Posterior cingulate gyrus (tissue), 11 donors: ENCODE measurements at regions not wholly inside any gene's neighbourhood (a gene's known extent, or its start where the extent isn't known, plus 50 kb on each side); places are given as distances from the start of the nearest gene placed in this dataset.

Experiments used
- DNase-seq, 10 donors: peaks; one replicate each; pipeline versions ENCODE4 v3.0.0 to v3.0.0-alpha.2; 2020 to 2021; ENCODE audit warnings: mixed read lengths in 3 of 10
- intact Hi-C: fragments of 100-400 bp; cut with DNase I; formaldehyde crosslinking; loops from one replicate; pipeline ENCODE4 v1.15.1; 2023

GRCh38 chr10:36164556-36165504 lies 522.7 kb upstream of the FZD8 start:
- intact Hi-C loops: no loop called here
- DNase-seq: no peak

GRCh38 chr10:36163827-36164226 lies 521.7 kb upstream of the FZD8 start:
- no peak for DNase-seq
- intact Hi-C loops: no loop called here

- DNase-seq: no peak
- intact Hi-C loops: no loop called here
Observed at GRCh38 chr10:36157486-36157885, 515.4 kb upstream of the FZD8 start.

GRCh38 chr10:36148207-36148606 lies 506.1 kb upstream of the FZD8 start:
- intact Hi-C loops: no loop called here
- DNase-seq: no peak

- intact Hi-C loops: no loop called here
- DNase-seq: no peak
Observed at GRCh38 chr10:36147529-36147928, 505.4 kb upstream of the FZD8 start.

GRCh38 chr10:36141856-36142560 lies 499.9 kb upstream of the FZD8 start:
- intact Hi-C loops: no loop called here
- no peak for DNase-seq

- intact Hi-C loops: no loop called here
- DNase-seq: no peak
Observed at GRCh38 chr10:36129051-36129450, 487.0 kb upstream of the FZD8 start.

- intact Hi-C loops: no loop called here
- DNase-seq: no peak
Observed at GRCh38 chr10:36126076-36126475, 484.0 kb upstream of the FZD8 start.

- intact Hi-C loops: no loop called here
- no peak for DNase-seq
Observed at GRCh38 chr10:36119455-36119854, 477.4 kb upstream of the FZD8 start.

GRCh38 chr10:36118314-36118713 lies 476.2 kb upstream of the FZD8 start:
- no peak for DNase-seq
- intact Hi-C loops: no loop called here

- no peak for DNase-seq
- intact Hi-C loops: no loop called here
Observed at GRCh38 chr10:36117890-36118289, 475.8 kb upstream of the FZD8 start.

- intact Hi-C loops: no loop called here
- DNase-seq: no peak
Observed at GRCh38 chr10:36117231-36117630, 475.1 kb upstream of the FZD8 start.

GRCh38 chr10:36116731-36117130 lies 474.6 kb upstream of the FZD8 start:
- DNase-seq: no peak
- intact Hi-C loops: no loop called here

GRCh38 chr10:36116040-36116439 lies 473.9 kb upstream of the FZD8 start:
- DNase-seq: no peak
- intact Hi-C loops: no loop called here

- DNase-seq: no peak
- intact Hi-C loops: no loop called here
Observed at GRCh38 chr10:36115364-36115763, 473.3 kb upstream of the FZD8 start.

- DNase-seq: no peak
- intact Hi-C loops: no loop called here
Observed at GRCh38 chr10:36114913-36115312, 472.8 kb upstream of the FZD8 start.

GRCh38 chr10:36114141-36114540 lies 472.0 kb upstream of the FZD8 start:
- no peak for DNase-seq
- intact Hi-C loops: no loop called here

- DNase-seq: no peak
- intact Hi-C loops: no loop called here
Observed at GRCh38 chr10:36111676-36112075, 469.6 kb upstream of the FZD8 start.

- DNase-seq: no peak
- intact Hi-C loops: no loop called here
Observed at GRCh38 chr10:36110097-36110496, 468.0 kb upstream of the FZD8 start.

GRCh38 chr10:36109399-36110023 lies 467.4 kb upstream of the FZD8 start:
- no peak for DNase-seq
- intact Hi-C loops: no loop called here

- intact Hi-C loops: no loop called here
- no peak for DNase-seq
Observed at GRCh38 chr10:36097696-36098095, 455.6 kb upstream of the FZD8 start.
